Heart right ventricle (tissue), 16 donors: ENCODE measurements at regions not wholly inside any gene's neighbourhood (a gene's known extent, or its start where the extent isn't known, plus 50 kb on each side); places are given as distances from the start of the nearest gene placed in this dataset.

Experiments used
- ATAC-seq, 8 donors: fragments of 200-7000 bp; cut with Tn5 transposase; one replicate each; pipeline ENCODE4 v1.9.1; 2020; ENCODE audit warnings: mild to moderate bottlenecking in 8 of 8, moderate library complexity in 8 of 8, moderate number of reproducible peaks in 1 of 8
- DNase-seq, 2 donors: peaks; one replicate each; pipeline ENCODE4 v3.0.0-alpha.2; 2020
- H3K27ac ChIP-seq, 10 donors: fragments of 200-600 bp; sonication (generic) in 2 of 10; one replicate each; pipeline versions ENCODE4 v1.5.0 to v1.8.0; 2020 to 2022; ENCODE audit warnings: mild to moderate bottlenecking in 3 of 10
- H3K27me3 ChIP-seq, 7 donors: fragments of 200-600 bp; one replicate each; pipeline ENCODE4 v1.8.0; 2021 to 2022; ENCODE audit warnings: mild to moderate bottlenecking in 2 of 7
- H3K36me3 ChIP-seq, 9 donors: fragments of 200-600 bp; sonication (generic) in 1 of 9; one replicate each; pipeline versions ENCODE4 v1.5.0 to v1.8.0; 2020 to 2022; ENCODE audit warnings: mild to moderate bottlenecking in 2 of 9
- H3K4me1 ChIP-seq, 9 donors: fragments of 200-600 bp; sonication (generic) in 1 of 9; one replicate each; pipeline versions ENCODE4 v1.5.0 to v1.8.0; 2020 to 2022; ENCODE audit warnings: mild to moderate bottlenecking in 4 of 9
- H3K4me3 ChIP-seq, 10 donors: fragments of 200-600 bp; sonication (generic) in 2 of 10; one replicate each; pipeline versions ENCODE4 v1.5.0 to v1.8.0; 2020 to 2022; ENCODE audit warnings: mild to moderate bottlenecking in 7 of 10, moderate library complexity in 2 of 10
- H3K9me3 ChIP-seq, 11 donors: fragments of 200-600 bp in 10 of 11; sonication (generic) in 2 of 11; one replicate each; pipeline versions ENCODE4 v1.5.0 to v1.8.0; 2013 to 2022; ENCODE audit warnings: mild to moderate bottlenecking in 2 of 11, control low read depth in 1 of 11, moderate library complexity in 1 of 11
- WGBS, 2 donors: extraction: QIAGEN DNeasy Blood & Tissue Kit; methylation state at CpG; one replicate each; pipeline ENCODE4 v1.1.7; 2013; ENCODE audit warnings: inconsistent platforms in 1 of 2; 5-methylcytosine and 5-hydroxymethylcytosine counted together
- intact Hi-C, 10 donors: fragments of 100-400 bp; cut with DNase I; formaldehyde crosslinking; loops; one replicate each; pipeline versions ENCODE4 v1.11.1 to v1.14.2; 2022
- TF ChIP-seq, protein P1 (sequence below), 9 donors: fragments of 200-600 bp; sonication (generic) in 2 of 9; IDR thresholded peaks; one replicate each; pipeline versions ENCODE4 v1.5.0 to v1.8.0; 2021 to 2022; ENCODE audit warnings: antibody characterized with exemption in 9 of 9, mild to moderate bottlenecking in 5 of 9, moderate library complexity in 1 of 9
- donor health status: Arrhythmogenic right ventricular cardiomyopathy.
- donor health status: ischemic (EF 13 %, LVEDD 7.1; RV severe dilation, severe dysfunction).
- donor health status: healthy with polysubstance abuse.
- donor health status: DM: no; HTN: yes; CAD: no.
- donor health status: DM: no; HTN: no; CAD: no.
- donor health status: ischemic (EF 25% LVEDD 6.9; RV normal size, moderate dysfunction).
- donor health status: ischemic (EF 25% LVEDD 5.7; RV mildly dilated, moderate dysfunction).
- donor health status: healthy.
- donor health status: DM: yes; HTN: yes; CAD: no.
- donor health status: Ischemic cardiomyopathy.
- donor health status: ischemic (EF 35%, LVEDD 5.7; RV mildly dilated, moderate dysfunction).
- donor health status: nonischemic (EF 11% LVEDD 7.7; RV severe dilation, severe dysfunction).
- donor health status: DM: yes; HTN: yes; CAD: no.
- donor health status: PGD.
- donor health status: ischemic (EF 29% LVEDD 5.4; RV normal size, mild dysfunction).
- donor health status: nonischemic (EF 23%, LVEDD 6.1; RV moderate dilation, normal function).

DNA sequence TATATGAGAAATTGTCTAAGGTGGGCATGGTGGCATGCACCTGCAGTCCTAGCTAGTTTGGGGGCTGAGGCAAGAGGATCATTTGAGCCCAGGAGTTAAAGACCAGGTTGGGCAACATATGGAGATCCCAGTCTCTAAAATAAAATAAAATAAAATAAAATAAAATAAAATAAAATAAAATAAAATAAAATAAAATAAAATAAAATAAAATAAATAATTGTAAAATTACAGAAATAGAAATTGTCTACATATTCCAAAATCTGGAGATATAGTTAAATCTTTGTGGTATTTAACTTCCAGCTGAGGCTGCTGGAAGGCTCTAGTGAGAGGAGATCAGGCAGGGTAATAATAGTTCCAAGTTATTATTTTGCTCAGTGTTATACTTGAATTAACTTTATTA is 1432.1 kb upstream of the CDH2 start:
- TF ChIP-seq, protein P1, sequence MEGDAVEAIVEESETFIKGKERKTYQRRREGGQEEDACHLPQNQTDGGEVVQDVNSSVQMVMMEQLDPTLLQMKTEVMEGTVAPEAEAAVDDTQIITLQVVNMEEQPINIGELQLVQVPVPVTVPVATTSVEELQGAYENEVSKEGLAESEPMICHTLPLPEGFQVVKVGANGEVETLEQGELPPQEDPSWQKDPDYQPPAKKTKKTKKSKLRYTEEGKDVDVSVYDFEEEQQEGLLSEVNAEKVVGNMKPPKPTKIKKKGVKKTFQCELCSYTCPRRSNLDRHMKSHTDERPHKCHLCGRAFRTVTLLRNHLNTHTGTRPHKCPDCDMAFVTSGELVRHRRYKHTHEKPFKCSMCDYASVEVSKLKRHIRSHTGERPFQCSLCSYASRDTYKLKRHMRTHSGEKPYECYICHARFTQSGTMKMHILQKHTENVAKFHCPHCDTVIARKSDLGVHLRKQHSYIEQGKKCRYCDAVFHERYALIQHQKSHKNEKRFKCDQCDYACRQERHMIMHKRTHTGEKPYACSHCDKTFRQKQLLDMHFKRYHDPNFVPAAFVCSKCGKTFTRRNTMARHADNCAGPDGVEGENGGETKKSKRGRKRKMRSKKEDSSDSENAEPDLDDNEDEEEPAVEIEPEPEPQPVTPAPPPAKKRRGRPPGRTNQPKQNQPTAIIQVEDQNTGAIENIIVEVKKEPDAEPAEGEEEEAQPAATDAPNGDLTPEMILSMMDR (IDR thresholded peaks at IDR 0.05), result no peak
- H3K9me3 ChIP-seq, result peaks cover 0 to 18% (median 0%) of the 10 kb centered on the region in 11 donors
- ATAC-seq, result no peak
- no peak for DNase-seq
- no peaks in the 10 kb centered on the region for H3K4me1 ChIP-seq
- no peaks in the 10 kb centered on the region for H3K27me3 ChIP-seq
- no peaks in the 10 kb centered on the region for H3K36me3 ChIP-seq
- intact Hi-C loops, result no loop called here
- no peak overlapping the region for H3K4me3 ChIP-seq
- no peak overlapping the region for H3K27ac ChIP-seq

DNA sequence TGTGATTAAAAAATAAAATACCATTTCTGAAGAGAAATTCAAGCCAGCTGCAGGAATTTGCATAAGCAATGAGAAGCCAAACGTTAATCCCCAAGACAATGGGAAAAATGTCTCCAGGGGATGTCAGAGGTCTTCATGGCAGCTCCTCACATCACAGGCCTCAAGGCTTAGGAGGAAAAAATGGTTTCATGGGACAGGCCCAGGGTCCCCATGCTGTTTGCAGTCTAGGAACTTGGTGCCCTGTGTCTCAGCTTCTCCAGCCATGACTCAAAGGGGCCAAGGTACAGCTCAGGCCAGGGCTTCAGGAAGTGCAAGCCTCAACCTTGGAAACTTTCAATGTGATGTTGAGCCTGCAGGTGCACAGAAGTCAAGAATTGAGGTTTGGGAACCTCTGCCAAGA is 1428.4 kb upstream of the CDH2 start:
- Histone ChIP-seq H3K27ac (no peak overlapping the region), H3K4me3 (no peak overlapping the region), H3K4me1 (no peaks in the 10 kb centered on the region), H3K36me3 (no peaks in the 10 kb centered on the region), H3K9me3 (peaks cover 0 to 32% (median 0%) of the 10 kb centered on the region in 11 donors), H3K27me3 (no peaks in the 10 kb centered on the region)
- intact Hi-C loops, result no loop called here
- TF ChIP-seq, protein P1 (IDR thresholded peaks at IDR 0.05), result no peak
- WGBS, 2 donors, result 59 to 62% methylated on average over 1 of the region's 1 CpG
- ATAC-seq (no peak), DNase-seq (no peak)

DNA sequence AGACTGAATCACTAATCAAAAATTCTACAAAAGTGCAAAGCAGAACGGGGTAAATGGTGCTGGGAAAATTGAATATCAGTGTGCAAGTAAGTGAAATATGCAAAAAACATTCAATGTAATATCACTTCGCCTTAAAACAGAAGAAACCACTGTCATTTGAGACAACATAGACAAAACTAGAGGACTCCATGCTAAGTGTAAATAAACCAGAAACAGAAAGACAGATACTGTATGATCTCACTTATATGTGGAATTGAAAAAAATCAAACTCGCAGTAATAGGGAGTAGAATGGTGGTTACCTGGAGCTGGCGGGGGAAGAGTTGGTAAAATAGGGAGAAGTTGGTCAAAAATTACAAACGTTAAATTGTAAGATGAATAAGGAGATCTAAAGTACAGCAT is 1420.0 kb upstream of the CDH2 start:
- Histone ChIP-seq H3K36me3 (no peaks in the 10 kb centered on the region), H3K9me3 (peaks cover 0 to 19% (median 0%) of the 10 kb centered on the region in 11 donors), H3K4me1 (no peaks in the 10 kb centered on the region), H3K4me3 (no peak overlapping the region), H3K27ac (no peak overlapping the region), H3K27me3 (no peaks in the 10 kb centered on the region)
- ATAC-seq, result no peak
- WGBS, 2 donors, result 93% methylated on average over 5 of the region's 5 CpGs
- intact Hi-C loops, result no loop called here
- DNase-seq, result no peak
- TF ChIP-seq, protein P1 (IDR thresholded peaks at IDR 0.05), result no peak

DNA sequence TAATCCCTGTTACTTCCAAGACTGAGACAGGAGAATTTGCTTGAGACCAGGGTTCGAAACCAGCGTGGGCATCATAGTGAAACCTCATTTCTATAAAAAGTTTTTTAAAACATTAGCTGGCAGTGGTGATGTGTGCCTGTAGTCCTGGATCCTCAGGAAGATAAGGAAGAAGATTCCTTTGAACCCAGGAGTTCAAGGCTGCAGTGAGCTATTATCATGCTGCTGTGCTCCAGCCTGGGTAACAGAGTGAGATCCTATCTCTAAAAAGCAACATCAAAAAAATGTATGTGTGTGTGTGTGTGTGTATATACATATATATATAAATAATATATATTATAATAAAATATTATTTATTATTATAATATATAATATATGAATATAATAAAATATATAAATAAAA is 1417.6 kb upstream of the CDH2 start:
- WGBS, 2 donors, result 98 to 99% methylated on average over 2 of the region's 2 CpGs
- H3K27me3 ChIP-seq, result no peaks in the 10 kb centered on the region
- H3K4me1 ChIP-seq, result no peaks in the 10 kb centered on the region
- DNase-seq, result no peak
- no peak overlapping the region for H3K27ac ChIP-seq
- H3K9me3 ChIP-seq, result peaks cover 0 to 5% (median 0%) of the 10 kb centered on the region in 11 donors
- no peaks in the 10 kb centered on the region for H3K36me3 ChIP-seq
- TF ChIP-seq, protein P1 (IDR thresholded peaks at IDR 0.05), result no peak
- no peak for ATAC-seq
- intact Hi-C loops, result no loop called here
- no peak overlapping the region for H3K4me3 ChIP-seq
